ENCODE measurements at regions not wholly inside any gene's neighbourhood (a gene's known extent, or its start where the extent isn't known, plus 50 kb on each side); places are given as distances from the start of the nearest gene placed in this dataset.

- TF ChIP-seq, protein P1, sequence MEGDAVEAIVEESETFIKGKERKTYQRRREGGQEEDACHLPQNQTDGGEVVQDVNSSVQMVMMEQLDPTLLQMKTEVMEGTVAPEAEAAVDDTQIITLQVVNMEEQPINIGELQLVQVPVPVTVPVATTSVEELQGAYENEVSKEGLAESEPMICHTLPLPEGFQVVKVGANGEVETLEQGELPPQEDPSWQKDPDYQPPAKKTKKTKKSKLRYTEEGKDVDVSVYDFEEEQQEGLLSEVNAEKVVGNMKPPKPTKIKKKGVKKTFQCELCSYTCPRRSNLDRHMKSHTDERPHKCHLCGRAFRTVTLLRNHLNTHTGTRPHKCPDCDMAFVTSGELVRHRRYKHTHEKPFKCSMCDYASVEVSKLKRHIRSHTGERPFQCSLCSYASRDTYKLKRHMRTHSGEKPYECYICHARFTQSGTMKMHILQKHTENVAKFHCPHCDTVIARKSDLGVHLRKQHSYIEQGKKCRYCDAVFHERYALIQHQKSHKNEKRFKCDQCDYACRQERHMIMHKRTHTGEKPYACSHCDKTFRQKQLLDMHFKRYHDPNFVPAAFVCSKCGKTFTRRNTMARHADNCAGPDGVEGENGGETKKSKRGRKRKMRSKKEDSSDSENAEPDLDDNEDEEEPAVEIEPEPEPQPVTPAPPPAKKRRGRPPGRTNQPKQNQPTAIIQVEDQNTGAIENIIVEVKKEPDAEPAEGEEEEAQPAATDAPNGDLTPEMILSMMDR (IDR thresholded peaks at IDR 0.05; ENCODE audit: low read length), result no peak
- TF ChIP-seq EZH2 (IDR thresholded peaks at IDR 0.05; ENCODE audit: borderline replicate concordance, low read length), result no peak
These were observed 417.5 kb upstream of the ZMIZ1 start for GRCh38 chr10:78651287-78651686.
